ENCODE measurements at regions not wholly inside any gene's neighbourhood (a gene's known extent, or its start where the extent isn't known, plus 50 kb on each side); places are given as distances from the start of the nearest gene placed in this dataset.

DNA sequence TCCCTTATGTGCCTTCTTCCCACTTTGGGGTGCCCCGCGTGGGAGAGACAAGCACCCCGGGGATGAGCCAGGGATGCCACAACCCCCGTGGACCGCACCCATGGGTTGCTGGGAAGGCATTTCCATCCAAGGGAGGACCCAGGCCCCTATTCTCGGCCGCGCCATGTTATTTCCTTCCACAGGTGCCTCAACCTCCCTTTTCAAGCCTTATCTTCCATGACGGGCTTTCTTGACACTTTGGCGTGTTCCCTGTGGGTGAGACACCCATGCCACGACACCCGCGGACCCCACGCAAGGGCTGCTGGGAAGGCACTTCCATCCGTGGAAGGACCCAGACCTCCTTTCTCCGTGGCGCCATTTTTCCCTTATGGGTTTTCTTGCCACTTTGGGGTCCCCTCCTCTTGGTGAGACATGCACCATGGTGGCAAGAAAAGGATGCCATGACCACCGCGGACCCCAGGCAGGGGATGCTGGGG, 269.2 kb downstream of the ALG10 start:
- TF ChIP-seq, protein P1, sequence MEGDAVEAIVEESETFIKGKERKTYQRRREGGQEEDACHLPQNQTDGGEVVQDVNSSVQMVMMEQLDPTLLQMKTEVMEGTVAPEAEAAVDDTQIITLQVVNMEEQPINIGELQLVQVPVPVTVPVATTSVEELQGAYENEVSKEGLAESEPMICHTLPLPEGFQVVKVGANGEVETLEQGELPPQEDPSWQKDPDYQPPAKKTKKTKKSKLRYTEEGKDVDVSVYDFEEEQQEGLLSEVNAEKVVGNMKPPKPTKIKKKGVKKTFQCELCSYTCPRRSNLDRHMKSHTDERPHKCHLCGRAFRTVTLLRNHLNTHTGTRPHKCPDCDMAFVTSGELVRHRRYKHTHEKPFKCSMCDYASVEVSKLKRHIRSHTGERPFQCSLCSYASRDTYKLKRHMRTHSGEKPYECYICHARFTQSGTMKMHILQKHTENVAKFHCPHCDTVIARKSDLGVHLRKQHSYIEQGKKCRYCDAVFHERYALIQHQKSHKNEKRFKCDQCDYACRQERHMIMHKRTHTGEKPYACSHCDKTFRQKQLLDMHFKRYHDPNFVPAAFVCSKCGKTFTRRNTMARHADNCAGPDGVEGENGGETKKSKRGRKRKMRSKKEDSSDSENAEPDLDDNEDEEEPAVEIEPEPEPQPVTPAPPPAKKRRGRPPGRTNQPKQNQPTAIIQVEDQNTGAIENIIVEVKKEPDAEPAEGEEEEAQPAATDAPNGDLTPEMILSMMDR (conservative IDR thresholded peaks at IDR 0.05; ENCODE audit: low read depth, low read length), result no peak
- H3K4me3 ChIP-seq (ENCODE audit: low read length), result no peak overlapping the region
- no peak for DNase-seq (ENCODE audit: low read depth)

DNA sequence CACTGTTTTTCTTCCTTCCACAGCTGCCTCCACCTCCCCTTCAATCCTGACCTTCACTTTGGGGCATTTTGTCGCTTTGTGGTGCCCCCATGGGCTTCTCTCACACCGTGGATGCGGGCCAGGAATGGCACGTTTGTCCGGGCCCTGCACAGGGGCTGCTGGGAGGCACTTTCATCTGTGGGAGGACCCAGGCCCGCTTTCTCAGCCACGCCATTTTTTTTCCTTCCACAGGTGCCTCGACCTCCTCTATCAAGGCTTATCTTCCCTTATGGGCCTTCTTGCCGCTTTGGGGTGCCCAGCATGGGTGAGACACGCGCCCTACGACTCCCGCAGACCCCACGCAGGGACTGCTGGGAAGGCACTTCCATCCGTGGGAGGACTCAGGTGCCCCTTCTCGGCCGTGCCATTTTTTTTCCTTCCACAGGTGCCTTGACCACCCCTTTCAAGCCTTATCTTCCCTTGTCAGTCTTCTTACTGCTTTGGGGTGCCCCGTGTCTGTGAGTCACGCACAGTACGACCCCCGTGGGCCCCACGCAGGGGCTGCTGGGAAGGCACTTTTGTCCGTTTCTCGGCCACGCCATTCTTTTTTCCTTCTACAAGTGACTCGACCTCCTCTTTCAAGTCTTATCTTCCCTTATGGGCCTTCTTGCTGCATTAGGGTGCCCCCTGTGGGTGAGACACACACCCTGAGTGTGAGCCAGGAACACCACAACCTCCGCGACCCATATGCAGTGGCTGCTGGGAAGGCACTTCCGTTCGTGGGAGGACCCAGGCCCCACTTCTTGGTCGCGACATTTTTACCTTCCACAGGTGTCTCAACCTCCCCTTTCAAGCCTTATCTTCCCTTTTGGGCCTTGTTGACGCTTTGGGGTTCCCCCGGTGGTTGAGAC, 270.7 kb downstream of the ALG10 start:
- DNase-seq (ENCODE audit: low read depth), result no peak
- H3K4me3 ChIP-seq (ENCODE audit: low read length), result no peak overlapping the region
- TF ChIP-seq, protein P1 (conservative IDR thresholded peaks at IDR 0.05; ENCODE audit: low read depth, low read length), result no peak

DNA sequence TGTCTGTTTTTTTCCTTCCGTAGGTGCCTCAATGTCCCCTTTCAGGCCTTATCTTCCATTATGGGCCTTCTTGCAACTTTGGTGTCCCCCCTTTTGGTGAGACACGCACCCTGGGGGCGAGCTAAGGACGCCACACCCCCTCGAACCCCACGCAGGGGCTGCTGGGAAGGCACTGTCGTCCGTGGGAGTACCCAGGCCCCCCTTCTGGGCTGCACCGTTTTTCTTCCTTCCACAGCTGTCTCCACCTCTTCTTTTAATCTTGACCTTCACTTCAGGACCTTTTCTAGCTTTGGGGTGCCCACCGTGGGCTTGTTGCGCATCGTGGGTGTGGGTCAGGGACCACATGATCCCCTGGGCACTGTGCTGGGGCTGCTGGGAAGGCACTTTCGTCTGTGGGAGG, 271.8 kb downstream of the ALG10 start:
- TF ChIP-seq, protein P1 (conservative IDR thresholded peaks at IDR 0.05; ENCODE audit: low read depth, low read length), result no peak
- no peak for DNase-seq (ENCODE audit: low read depth)
- no peak overlapping the region for H3K4me3 ChIP-seq (ENCODE audit: low read length)

DNA sequence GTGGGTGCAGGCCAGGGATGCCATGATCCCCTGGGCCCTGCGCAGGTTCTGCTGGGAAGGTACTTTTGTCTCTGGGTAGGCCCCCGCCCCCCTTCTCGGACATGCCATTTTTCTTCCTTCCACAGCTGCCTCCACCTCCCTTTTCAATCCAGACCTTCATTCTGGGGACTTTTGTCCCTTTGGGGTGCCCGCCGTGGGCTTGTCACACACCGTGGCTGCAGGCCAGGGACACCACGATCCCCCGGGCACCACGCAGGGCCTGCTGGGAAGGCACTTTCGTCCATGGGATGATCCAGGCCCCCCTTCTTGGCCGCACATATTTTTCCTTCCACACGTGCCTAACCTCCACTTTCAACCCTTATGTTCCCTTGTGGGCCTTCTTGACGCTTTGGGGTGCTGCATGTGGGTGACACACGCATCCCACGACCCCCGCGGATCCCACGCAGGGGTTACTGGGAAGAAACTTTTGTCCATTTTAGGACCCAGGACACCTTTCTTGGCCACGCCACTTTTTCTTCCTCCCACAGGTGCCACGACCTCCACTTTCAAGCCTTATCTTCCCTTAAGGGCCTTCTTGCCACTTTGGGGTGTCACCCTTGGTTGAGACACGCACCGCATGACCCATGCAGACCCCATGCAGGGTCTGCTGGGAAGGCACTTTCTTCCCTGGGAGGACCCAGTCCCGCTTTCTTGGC, 272.5 kb downstream of the ALG10 start:
- DNase-seq (ENCODE audit: low read depth), result no peak
- H3K4me3 ChIP-seq (ENCODE audit: low read length), result no peak overlapping the region
- TF ChIP-seq, protein P1 (conservative IDR thresholded peaks at IDR 0.05; ENCODE audit: low read depth, low read length), result no peak

DNA sequence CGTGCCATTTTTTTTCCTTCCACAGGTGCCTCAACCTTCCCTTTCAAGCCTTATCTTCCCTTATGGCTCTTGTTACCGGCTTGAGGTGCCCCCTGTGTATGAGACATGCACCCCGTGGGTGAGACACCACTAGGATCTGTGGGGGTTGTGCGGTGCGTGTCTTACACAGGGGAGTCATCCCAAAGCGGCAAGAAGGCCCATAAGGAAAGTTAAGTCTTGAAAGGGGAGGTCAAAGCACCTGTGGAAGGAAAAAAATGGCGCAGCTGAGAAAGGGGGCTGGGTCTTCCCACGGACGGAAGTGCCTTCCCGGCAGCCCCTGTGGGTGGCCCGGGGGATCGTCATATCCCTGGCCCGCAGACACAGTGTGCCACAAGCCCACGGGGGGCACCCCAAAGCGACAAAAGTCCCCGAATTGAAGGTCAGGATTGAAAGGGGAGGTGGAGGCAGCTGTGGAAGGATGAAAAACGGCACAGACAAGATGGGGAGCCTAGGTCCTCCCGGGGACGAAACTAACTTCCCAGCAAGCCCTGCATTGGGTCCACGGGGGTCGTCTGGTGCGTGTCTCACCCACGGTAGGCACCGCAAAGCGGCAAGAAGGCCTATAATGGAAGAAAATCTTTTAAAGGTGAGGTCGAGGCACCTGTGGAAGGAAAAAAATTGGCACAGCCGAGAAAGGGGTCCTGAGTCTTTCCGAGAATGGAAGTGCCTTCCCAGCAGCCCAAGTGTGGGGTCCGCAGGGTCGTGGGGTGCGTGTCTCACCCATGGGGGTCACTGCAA, 273.3 kb downstream of the ALG10 start:
- TF ChIP-seq, protein P1 (conservative IDR thresholded peaks at IDR 0.05; ENCODE audit: low read depth, low read length), result no peak
- no peak for DNase-seq (ENCODE audit: low read depth)
- no peak overlapping the region for H3K4me3 ChIP-seq (ENCODE audit: low read length)

DNA sequence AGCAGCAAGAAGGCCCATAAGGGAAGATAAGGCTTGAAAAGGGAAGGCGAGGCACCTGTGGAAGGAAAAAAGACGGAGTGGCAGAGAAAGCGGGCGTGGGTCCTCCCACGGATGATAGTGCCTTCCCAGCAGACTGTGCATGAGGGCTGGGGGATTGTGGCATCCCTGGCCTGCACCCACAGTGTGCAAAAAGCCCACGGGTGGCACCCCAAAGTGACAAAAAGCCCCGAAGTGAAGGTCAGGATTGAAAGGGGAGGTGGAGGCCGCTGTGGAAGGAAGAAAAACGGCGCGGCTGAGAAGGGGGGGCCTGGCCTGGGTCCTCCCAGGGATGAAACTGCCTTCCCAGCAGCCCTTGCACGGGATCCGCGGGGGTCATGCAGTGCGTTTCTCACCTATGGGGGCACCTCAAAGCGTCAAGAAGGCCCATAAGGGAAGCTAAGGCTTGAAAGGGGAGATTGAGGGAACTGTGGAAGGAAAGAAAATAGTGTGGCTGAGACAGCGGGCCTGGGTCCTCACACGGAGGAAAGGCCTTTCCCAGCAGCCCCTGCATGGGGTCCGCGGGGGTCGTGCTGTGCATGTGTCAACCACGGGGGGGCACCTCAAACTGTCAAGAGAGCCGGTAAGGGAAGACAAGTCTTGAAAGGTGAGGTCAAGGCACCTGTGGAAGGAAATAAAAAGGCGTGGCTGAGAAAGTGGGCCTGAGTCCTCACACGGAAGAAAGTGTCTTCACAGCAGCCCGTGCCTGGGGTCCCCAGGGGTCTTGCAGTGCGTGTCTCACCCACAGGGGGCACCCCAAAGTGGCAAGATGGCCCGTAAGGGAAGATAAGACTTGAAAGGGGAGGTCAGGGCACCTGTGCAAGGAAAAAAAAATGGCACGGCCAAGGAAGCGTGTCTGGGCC, 274.1 kb downstream of the ALG10 start:
- TF ChIP-seq, protein P1 (conservative IDR thresholded peaks at IDR 0.05; ENCODE audit: low read depth, low read length), result no peak
- no peak for DNase-seq (ENCODE audit: low read depth)
- H3K4me3 ChIP-seq (ENCODE audit: low read length), result no peak overlapping the region
